B cell (primary cell): ENCODE measurements at regions not wholly inside any gene's neighbourhood (a gene's known extent, or its start where the extent isn't known, plus 50 kb on each side); places are given as distances from the start of the nearest gene placed in this dataset.

Experiments used
- ATAC-seq: fragments of 200-7000 bp; cut with Tn5 transposase; one replicate; pipeline ENCODE4 v1.10.0; 2021; ENCODE audit warnings: low read depth, mild to moderate bottlenecking, moderate number of reproducible peaks, moderate library complexity
- CTCF ChIA-PET: fragments of 350-600 bp; sonication (Branson Sonifier 250); formaldehyde crosslinking; loops from one replicate; lab custom pipeline; 2021; ENCODE audit warnings: antibody characterized with exemption, inconsistent platforms; lab: Charles Lee
- POLR2A ChIA-PET: fragments of 350-600 bp; sonication (Branson Sonifier 250); formaldehyde crosslinking; loops from one replicate; lab custom pipeline; 2021; ENCODE audit warnings: antibody characterized with exemption; lab: Charles Lee
- DNase-seq: peaks from one replicate; pipeline ENCODE4 v3.0.0; 2013
- H2AFZ ChIP-seq: 2 replicates; pipeline ENCODE4 v1.6.1; 2012; ENCODE audit warnings: mild to moderate bottlenecking, low read depth, low read length; ENCODE audit not compliant: insufficient read depth, poor library complexity, severe bottlenecking
- H3K27ac ChIP-seq, 2 donors: 1 replicate in 1 of 2; 2 replicates in 1 of 2; pipeline ENCODE4 v1.5.1; 2012 to 2013; ENCODE audit warnings: low read length in 2 of 2, mild to moderate bottlenecking in 2 of 2, moderate library complexity in 1 of 2
- H3K27me3 ChIP-seq, 4 experiments: fragments of 200-600 bp in 1 of 4; sonication (generic) in 1 of 4; replicated peaks in 1 of 4; 1 replicate in 2 of 4; 2 replicates in 2 of 4; pipeline versions ENCODE4 v1.6.1 to v1.7.0; 2013 to 2016; ENCODE audit warnings: low read length in 3 of 4, mild to moderate bottlenecking in 2 of 4, mixed read lengths in 1 of 4, moderate library complexity in 1 of 4; ENCODE audit not compliant: insufficient read depth in 4 of 4, control insufficient read depth in 3 of 4; ENCODE audit errors: control extremely low read depth in 1 of 4
- H3K36me3 ChIP-seq, 2 experiments: replicated peaks in 1 of 2; 1 replicate in 1 of 2; 2 replicates in 1 of 2; pipeline versions ENCODE4 v1.6.1 to v1.7.1; 2013; ENCODE audit warnings: low read length in 1 of 2; ENCODE audit not compliant: insufficient read depth in 2 of 2, control insufficient read depth in 1 of 2; ENCODE audit errors: control extremely low read depth in 1 of 2, extremely low read depth in 1 of 2
- H3K4me1 ChIP-seq, 2 donors: fragments of 200-600 bp in 1 of 2; sonication (generic) in 1 of 2; 1 replicate in 1 of 2; 2 replicates in 1 of 2; pipeline versions ENCODE4 v1.5.1 to v1.6.1; 2013 to 2017; ENCODE audit warnings: low read length in 2 of 2; ENCODE audit not compliant: control insufficient read depth in 2 of 2, insufficient read depth in 2 of 2
- H3K4me2 ChIP-seq: replicated peaks from 2 replicates; pipeline ENCODE3; 2012; ENCODE audit warnings: mild to moderate bottlenecking, low read depth, low read length; ENCODE audit not compliant: poor library complexity, severe bottlenecking
- H3K4me3 ChIP-seq, 5 experiments: fragments of 200-600 bp in 1 of 5; sonication (generic) in 1 of 5; 1 replicate in 3 of 5; 2 replicates in 2 of 5; pipeline versions ENCODE4 v1.5.1 to v1.7.0; 2011 to 2016; ENCODE audit warnings: low read length in 4 of 5, mild to moderate bottlenecking in 4 of 5, low read depth in 2 of 5, control low read depth in 1 of 5, moderate library complexity in 1 of 5; ENCODE audit not compliant: insufficient read depth in 1 of 5; ENCODE audit errors: control extremely low read depth in 1 of 5, extremely low read depth in 1 of 5
- H3K79me2 ChIP-seq: fragments of 200-600 bp; sonication (generic); one replicate; pipeline ENCODE4 v1.6.0; 2016; ENCODE audit warnings: low read length; ENCODE audit not compliant: control insufficient read depth, insufficient read depth
- H3K9ac ChIP-seq: fragments of 200-600 bp; sonication (generic); 2 replicates; pipeline ENCODE4 v1.6.1; 2017; ENCODE audit warnings: mild to moderate bottlenecking, low read length, moderate library complexity
- H3K9me3 ChIP-seq, 3 donors: one replicate each; pipeline versions ENCODE4 v1.6.1 to v1.7.1; 2013; ENCODE audit warnings: low read length in 2 of 3; ENCODE audit not compliant: control insufficient read depth in 2 of 3, insufficient read depth in 1 of 3; ENCODE audit errors: control extremely low read depth in 1 of 3
- H4K20me1 ChIP-seq: 2 replicates; pipeline ENCODE4 v1.6.0; 2012; ENCODE audit warnings: mild to moderate bottlenecking, low read length; ENCODE audit not compliant: insufficient read depth, control insufficient read depth, poor library complexity, severe bottlenecking
- H3K27ac Mint-ChIP-seq: one replicate; pipeline ENCODE4 v1.8.0; 2021; ENCODE audit warnings: mixed read lengths
- H3K27me3 Mint-ChIP-seq: one replicate; pipeline ENCODE4 v1.8.0; 2021; ENCODE audit warnings: mixed read lengths
- H3K4me1 Mint-ChIP-seq: one replicate; pipeline ENCODE4 v1.8.0; 2021; ENCODE audit warnings: mixed read lengths
- H3K4me3 Mint-ChIP-seq: one replicate; pipeline ENCODE4 v1.8.0; 2021; ENCODE audit warnings: mixed read lengths
- H3K9me3 Mint-ChIP-seq: one replicate; pipeline ENCODE4 v1.8.0; 2022; ENCODE audit warnings: mixed read lengths; ENCODE audit not compliant: insufficient read depth
- EZH2 ChIP-seq: IDR thresholded peaks from 2 replicates; pipeline ENCODE4 v1.6.1; 2012; ENCODE audit warnings: borderline replicate concordance, low read depth, mild to moderate bottlenecking, moderate library complexity, low read length; ENCODE audit not compliant: insufficient read depth, poor library complexity, severe bottlenecking
- WGBS: methylation state at CpG from one replicate; pipeline ENCODE4 v1.1.5; 2013; ENCODE audit warnings: missing lambda C conversion rate; ENCODE audit not compliant: insufficient coverage; 5-methylcytosine and 5-hydroxymethylcytosine counted together
- intact Hi-C: fragments of 100-400 bp; cut with micrococcal nuclease; formaldehyde crosslinking; loops from one replicate; pipeline ENCODE4 v1.10.0; 2022
- TF ChIP-seq, protein P1 (sequence below): fragments of 200-600 bp; IDR thresholded peaks from one replicate; pipeline ENCODE4 v1.8.0; 2022; ENCODE audit warnings: antibody characterized with exemption, mild to moderate bottlenecking

DNA sequence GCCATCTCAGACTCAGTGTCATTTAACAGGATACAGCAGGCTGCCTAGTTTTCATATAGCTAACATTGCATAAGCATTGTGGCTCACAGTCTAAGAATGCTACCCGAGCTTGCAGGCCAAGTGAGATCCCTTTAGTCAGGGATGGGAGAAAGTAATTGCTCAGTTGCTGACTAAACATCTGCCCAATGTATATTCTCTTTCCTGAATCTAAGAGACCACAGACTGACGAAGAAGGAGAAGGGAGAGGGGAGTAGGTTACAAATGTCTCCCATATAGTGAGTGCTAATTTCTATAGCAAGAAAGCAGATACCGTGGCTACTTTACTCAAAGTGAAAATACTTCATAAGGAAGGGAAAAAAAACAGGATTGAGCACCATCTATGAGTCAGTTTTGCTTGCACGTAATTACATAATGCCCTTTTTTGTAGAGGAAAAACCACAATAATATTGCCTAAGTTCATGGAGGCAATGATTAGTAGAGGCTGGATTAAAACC lies 453.9 kb downstream of the COG6 start:
- H3K9me3 Mint-ChIP-seq, result peaks cover 1% of the 10 kb centered on the region
- no peaks in the 10 kb centered on the region for H4K20me1 ChIP-seq
- H3K9me3 ChIP-seq, result no peaks in the 10 kb centered on the region
- TF ChIP-seq, protein P1, sequence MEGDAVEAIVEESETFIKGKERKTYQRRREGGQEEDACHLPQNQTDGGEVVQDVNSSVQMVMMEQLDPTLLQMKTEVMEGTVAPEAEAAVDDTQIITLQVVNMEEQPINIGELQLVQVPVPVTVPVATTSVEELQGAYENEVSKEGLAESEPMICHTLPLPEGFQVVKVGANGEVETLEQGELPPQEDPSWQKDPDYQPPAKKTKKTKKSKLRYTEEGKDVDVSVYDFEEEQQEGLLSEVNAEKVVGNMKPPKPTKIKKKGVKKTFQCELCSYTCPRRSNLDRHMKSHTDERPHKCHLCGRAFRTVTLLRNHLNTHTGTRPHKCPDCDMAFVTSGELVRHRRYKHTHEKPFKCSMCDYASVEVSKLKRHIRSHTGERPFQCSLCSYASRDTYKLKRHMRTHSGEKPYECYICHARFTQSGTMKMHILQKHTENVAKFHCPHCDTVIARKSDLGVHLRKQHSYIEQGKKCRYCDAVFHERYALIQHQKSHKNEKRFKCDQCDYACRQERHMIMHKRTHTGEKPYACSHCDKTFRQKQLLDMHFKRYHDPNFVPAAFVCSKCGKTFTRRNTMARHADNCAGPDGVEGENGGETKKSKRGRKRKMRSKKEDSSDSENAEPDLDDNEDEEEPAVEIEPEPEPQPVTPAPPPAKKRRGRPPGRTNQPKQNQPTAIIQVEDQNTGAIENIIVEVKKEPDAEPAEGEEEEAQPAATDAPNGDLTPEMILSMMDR, result no peak
- TF ChIP-seq EZH2, result no peak
- H3K79me2 ChIP-seq, result no peaks in the 10 kb centered on the region
- ATAC-seq (no peak), DNase-seq (no peak)
- no peak overlapping the region for H2AFZ ChIP-seq
- H3K27ac Mint-ChIP-seq, result no peak overlapping the region
- no peaks in the 10 kb centered on the region for H3K27me3 Mint-ChIP-seq
- POLR2A ChIA-PET, result no interaction called here
- H3K9ac ChIP-seq, result no peak overlapping the region
- peaks cover 13% of the 10 kb centered on the region for H3K4me1 Mint-ChIP-seq
- no peak overlapping the region for H3K4me2 ChIP-seq
- no peaks in the 10 kb centered on the region for H3K36me3 ChIP-seq
- H3K27me3 ChIP-seq, result no peaks in the 10 kb centered on the region
- CTCF ChIA-PET, result no interaction called here
- peaks cover 9 to 10% of the 10 kb centered on the region in 2 donors for H3K4me1 ChIP-seq
- intact Hi-C loops, result no loop called here
- no peak overlapping the region for H3K27ac ChIP-seq
- no peak overlapping the region for H3K4me3 Mint-ChIP-seq
- no peak overlapping the region for H3K4me3 ChIP-seq
- no CpG with 5 or more reads among the region's 4 CpGs for whole genome bisulfite sequencing

DNA sequence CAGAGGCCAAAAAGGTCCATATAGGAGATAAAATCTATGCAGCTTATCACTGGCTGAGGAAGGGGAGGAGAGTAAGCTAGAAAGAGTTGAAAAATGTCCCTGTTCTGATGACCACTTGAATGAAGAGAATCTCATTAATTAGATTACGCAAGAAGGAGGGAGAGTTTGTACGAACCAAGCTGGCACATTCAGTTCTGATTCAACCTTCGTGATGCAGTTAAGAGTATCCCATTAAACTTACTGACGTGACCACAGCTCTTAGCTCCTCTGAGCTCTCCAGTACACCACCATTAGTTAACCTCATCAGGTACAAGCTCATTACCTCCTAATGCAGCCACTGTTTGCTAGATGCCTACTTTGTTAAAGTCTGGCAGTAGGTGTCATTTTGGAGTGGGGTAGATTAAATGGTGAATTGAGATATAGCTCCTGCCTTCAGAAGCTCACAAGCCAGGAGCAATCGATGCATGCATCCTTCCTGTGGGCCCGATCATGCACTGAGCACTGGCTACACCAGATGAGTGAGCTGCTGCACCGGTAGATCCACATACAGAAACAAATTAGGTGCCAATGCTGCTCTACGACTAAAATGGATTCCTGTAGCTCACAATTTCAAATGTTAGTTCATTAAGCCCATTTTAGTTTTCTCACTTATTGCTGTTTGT lies 458.3 kb downstream of the COG6 start:
- ChIA-PET POLR2A (no interaction called here), CTCF (interaction anchor here (1.0 to 1.7 kb wide), 2 partner anchors 11 to 91 kb away, joined by 3 to 7 read pairs; no protein-coding TSS in a partner anchor)
- Mint-ChIP-seq H3K9me3 (peaks cover 1% of the 10 kb centered on the region), H3K4me3 (peak overlapping the region; percentile 3), H3K27ac (no peak overlapping the region), H3K4me1 (peaks cover 28% of the 10 kb centered on the region), H3K27me3 (no peaks in the 10 kb centered on the region)
- no peaks in the 10 kb centered on the region for H3K9me3 ChIP-seq
- no peak overlapping the region for H3K4me3 ChIP-seq
- ATAC-seq (peak; percentile 41), DNase-seq (peak; percentile 28)
- 69% methylated on average over 7 of the region's 8 CpGs for WGBS
- H4K20me1 ChIP-seq, result no peaks in the 10 kb centered on the region
- peak overlapping the region; percentile 27 for H2AFZ ChIP-seq
- no peak for TF ChIP-seq EZH2
- TF ChIP-seq, protein P1, result no peak
- H3K79me2 ChIP-seq, result no peaks in the 10 kb centered on the region
- H3K27ac ChIP-seq, result no peak overlapping the region
- intact Hi-C loops, result no loop called here
- no peak overlapping the region for H3K9ac ChIP-seq
- H3K4me2 ChIP-seq, result peak overlapping the region; percentile 32
- H3K4me1 ChIP-seq, result peaks cover 9 to 10% of the 10 kb centered on the region in 2 donors
- H3K36me3 ChIP-seq, result no peaks in the 10 kb centered on the region
- H3K27me3 ChIP-seq, result no peaks in the 10 kb centered on the region
